Adrenal gland (tissue), 5 donors: ENCODE measurements at regions not wholly inside any gene's neighbourhood (a gene's known extent, or its start where the extent isn't known, plus 50 kb on each side); places are given as distances from the start of the nearest gene placed in this dataset.

ENCODE experiments used
- POLR2A ChIP-seq, 2 donors: fragments of 450-650 bp; IDR thresholded peaks; one replicate each; pipeline ENCODE4 v1.6.1; 2017; ENCODE audit warnings: antibody characterized with exemption in 2 of 2, mild to moderate bottlenecking in 2 of 2, moderate library complexity in 1 of 2
- TF ChIP-seq, protein P1 (sequence below), 6 experiments: fragments of 450-650 bp in 4 of 6; fragments of 200-600 bp in 2 of 6; sonication (generic) in 1 of 6; IDR thresholded peaks; 1 replicate in 5 of 6; 2 replicates in 1 of 6; pipeline versions ENCODE4 v1.5.1 to v1.8.0; 2016 to 2021; ENCODE audit warnings: antibody characterized with exemption in 6 of 6, mild to moderate bottlenecking in 2 of 6, moderate library complexity in 1 of 6
- donor health status: DM: no; HTN: no; CAD: no.

DNA sequence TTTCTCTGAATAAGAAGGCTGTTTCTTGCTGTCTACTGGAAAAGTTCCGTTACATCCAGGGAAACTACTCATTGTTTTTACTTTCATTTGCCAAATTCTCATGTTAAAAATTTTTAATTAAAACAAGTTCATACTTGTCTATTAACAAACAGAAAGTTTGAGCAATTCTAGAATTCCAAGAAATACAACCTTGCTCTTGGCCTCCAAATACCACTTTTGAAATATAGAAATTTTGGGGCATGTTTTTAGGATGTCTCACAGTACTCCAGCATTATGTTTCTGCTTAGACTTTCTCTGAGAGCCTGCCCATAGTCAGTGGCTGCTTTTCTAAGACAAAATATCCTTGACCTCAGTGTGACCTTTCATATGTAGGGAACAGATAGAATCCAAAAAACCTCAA, 228.7 kb upstream of the RND3 start:
- TF ChIP-seq, protein P1, sequence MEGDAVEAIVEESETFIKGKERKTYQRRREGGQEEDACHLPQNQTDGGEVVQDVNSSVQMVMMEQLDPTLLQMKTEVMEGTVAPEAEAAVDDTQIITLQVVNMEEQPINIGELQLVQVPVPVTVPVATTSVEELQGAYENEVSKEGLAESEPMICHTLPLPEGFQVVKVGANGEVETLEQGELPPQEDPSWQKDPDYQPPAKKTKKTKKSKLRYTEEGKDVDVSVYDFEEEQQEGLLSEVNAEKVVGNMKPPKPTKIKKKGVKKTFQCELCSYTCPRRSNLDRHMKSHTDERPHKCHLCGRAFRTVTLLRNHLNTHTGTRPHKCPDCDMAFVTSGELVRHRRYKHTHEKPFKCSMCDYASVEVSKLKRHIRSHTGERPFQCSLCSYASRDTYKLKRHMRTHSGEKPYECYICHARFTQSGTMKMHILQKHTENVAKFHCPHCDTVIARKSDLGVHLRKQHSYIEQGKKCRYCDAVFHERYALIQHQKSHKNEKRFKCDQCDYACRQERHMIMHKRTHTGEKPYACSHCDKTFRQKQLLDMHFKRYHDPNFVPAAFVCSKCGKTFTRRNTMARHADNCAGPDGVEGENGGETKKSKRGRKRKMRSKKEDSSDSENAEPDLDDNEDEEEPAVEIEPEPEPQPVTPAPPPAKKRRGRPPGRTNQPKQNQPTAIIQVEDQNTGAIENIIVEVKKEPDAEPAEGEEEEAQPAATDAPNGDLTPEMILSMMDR (IDR thresholded peaks at IDR 0.05) = no peak
- no peak for TF ChIP-seq POLR2A (IDR thresholded peaks at IDR 0.05)
